ENCODE measurements at regions not wholly inside any gene's neighbourhood (a gene's known extent, or its start where the extent isn't known, plus 50 kb on each side); places are given as distances from the start of the nearest gene placed in this dataset.

DNA sequence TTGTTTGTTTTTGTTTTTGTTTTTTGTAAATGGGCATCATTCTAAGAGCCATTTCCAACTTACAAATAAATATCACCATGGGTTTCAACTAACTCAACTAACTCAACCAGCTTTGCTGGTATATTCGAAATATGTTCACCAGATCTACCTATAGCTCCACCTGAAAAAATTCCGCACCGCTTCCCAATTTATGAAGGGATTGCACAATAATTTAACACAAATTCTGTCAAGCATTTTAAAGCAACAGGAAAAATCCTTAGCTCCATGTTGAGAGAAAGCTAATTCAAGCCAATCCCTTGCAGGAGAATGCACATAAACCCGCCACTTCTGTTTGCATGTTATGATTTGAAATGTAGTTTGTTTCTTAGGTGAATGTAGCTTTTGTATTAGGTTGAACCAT is 417.8 kb downstream of the EFNB2 start:
- 87 to 97% methylated on average over 4 of the region's 4 CpGs for WGBS, 2 donors
- H3K36me3 ChIP-seq (ENCODE audit: control insufficient read depth in 1 of 2, insufficient read depth in 2 of 2, low read length in 1 of 2) = no peaks in the 10 kb centered on the region
- intact Hi-C loops (cut with DNase I) = no loop called here

DNA sequence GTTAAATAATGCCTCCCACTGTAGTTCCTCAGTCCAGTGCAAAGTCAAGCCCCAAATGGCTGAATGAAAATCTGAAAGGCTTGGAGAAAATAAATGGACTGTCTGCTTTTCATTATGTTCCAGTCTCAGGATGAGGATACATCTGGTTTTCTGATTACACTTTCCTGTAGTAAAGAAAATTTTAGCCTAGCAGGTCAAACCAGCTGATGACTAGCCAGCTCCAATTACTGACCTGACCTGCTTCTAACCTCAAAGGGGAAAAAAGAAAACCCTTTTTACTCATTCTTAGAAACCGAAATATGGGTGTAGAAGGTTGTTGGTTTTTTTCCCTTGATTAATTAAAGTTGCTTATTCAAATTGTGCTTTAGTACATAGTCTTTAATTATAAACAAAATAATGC is 418.4 kb downstream of the EFNB2 start:
- WGBS, 2 donors = 97 to 100% methylated on average over 1 of the region's 1 CpG
- Histone ChIP-seq H3K27ac (ENCODE audit: low read depth in 1 of 2, low read length in 2 of 2) (no peak overlapping the region), H3K36me3 (ENCODE audit: control insufficient read depth in 1 of 2, insufficient read depth in 2 of 2, low read length in 1 of 2) (no peaks in the 10 kb centered on the region), H3K27me3 (ENCODE audit: control insufficient read depth in 1 of 2, insufficient read depth in 2 of 2, low read length in 1 of 2) (no peaks in the 10 kb centered on the region), H3K4me3 (ENCODE audit: low read length in 2 of 2) (no peak overlapping the region), H3K4me1 (ENCODE audit: control insufficient read depth in 1 of 2, insufficient read depth in 2 of 2, low read length in 2 of 2) (no peaks in the 10 kb centered on the region), H3K9me3 (ENCODE audit: control insufficient read depth, low read length) (no peaks in the 10 kb centered on the region)
- DNase-seq (no peak), ATAC-seq (ENCODE audit: low FRiP score) (no peak)
- intact Hi-C loops (cut with DNase I) = no loop called here

More for the DNA sequence above, 417.8 kb downstream of the EFNB2 start:
- ATAC-seq (ENCODE audit: low FRiP score) = no peak
- no peaks in the 10 kb centered on the region for H3K9me3 ChIP-seq (ENCODE audit: control insufficient read depth, low read length)
- DNase-seq = no peak
- H3K4me3 ChIP-seq (ENCODE audit: low read length in 2 of 2) = no peak overlapping the region
- H3K4me1 ChIP-seq (ENCODE audit: control insufficient read depth in 1 of 2, insufficient read depth in 2 of 2, low read length in 2 of 2) = no peaks in the 10 kb centered on the region
- H3K27me3 ChIP-seq (ENCODE audit: control insufficient read depth in 1 of 2, insufficient read depth in 2 of 2, low read length in 1 of 2) = no peaks in the 10 kb centered on the region
- H3K27ac ChIP-seq (ENCODE audit: low read depth in 1 of 2, low read length in 2 of 2) = no peak overlapping the region

DNA sequence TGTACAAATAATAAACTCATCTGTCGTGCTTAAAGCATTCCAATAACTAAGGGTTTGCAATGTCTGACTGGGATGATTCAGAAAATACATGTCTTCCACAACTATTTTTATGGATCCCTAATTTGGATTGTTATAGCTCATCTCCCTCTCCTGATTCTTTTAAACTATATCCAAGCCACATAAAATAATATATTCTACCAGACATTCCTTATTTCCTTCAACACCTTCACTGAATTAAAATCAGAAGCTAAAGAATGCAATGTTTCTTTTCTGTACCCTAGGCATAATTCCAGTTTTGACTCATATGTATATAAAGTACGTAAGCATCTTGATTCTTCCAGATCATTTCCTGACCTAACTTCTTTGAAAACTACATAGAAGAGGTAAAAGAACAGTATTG is 420.4 kb downstream of the EFNB2 start:
- Histone ChIP-seq H3K4me1 (ENCODE audit: control insufficient read depth in 1 of 2, insufficient read depth in 2 of 2, low read length in 2 of 2) (no peaks in the 10 kb centered on the region), H3K36me3 (ENCODE audit: control insufficient read depth in 1 of 2, insufficient read depth in 2 of 2, low read length in 1 of 2) (no peaks in the 10 kb centered on the region), H3K27ac (ENCODE audit: low read depth in 1 of 2, low read length in 2 of 2) (no peak overlapping the region), H3K4me3 (ENCODE audit: low read length in 2 of 2) (no peak overlapping the region), H3K27me3 (ENCODE audit: control insufficient read depth in 1 of 2, insufficient read depth in 2 of 2, low read length in 1 of 2) (no peaks in the 10 kb centered on the region), H3K9me3 (ENCODE audit: control insufficient read depth, low read length) (no peaks in the 10 kb centered on the region)
- ATAC-seq (ENCODE audit: low FRiP score) (no peak), DNase-seq (no peak)
- intact Hi-C loops (cut with DNase I) = no loop called here
- WGBS, 2 donors = 91 to 93% methylated on average over 2 of the region's 2 CpGs

DNA sequence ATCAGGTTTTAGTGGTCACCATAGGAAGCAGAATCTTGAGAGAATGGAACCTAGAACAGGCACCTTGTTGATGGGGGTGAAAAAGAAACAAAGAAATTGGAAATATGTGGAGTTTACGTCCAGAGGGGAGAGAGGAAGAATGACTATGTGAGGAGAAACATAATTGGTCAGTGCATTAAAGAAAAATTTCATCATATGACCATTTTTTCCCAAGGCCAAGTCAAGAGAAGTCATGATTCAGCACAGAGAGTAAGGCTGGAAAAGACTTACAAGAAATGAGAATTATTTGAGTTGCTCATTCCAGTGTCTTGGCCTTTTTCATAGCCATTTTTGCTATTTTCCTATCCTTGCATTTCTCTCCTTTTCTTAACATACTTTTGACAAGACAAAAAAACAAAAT is 421.7 kb downstream of the EFNB2 start:
- Histone ChIP-seq H3K27ac (ENCODE audit: low read depth in 1 of 2, low read length in 2 of 2) (no peak overlapping the region), H3K36me3 (ENCODE audit: control insufficient read depth in 1 of 2, insufficient read depth in 2 of 2, low read length in 1 of 2) (no peaks in the 10 kb centered on the region), H3K9me3 (ENCODE audit: control insufficient read depth, low read length) (no peaks in the 10 kb centered on the region), H3K27me3 (ENCODE audit: control insufficient read depth in 1 of 2, insufficient read depth in 2 of 2, low read length in 1 of 2) (no peaks in the 10 kb centered on the region), H3K4me1 (ENCODE audit: control insufficient read depth in 1 of 2, insufficient read depth in 2 of 2, low read length in 2 of 2) (no peaks in the 10 kb centered on the region), H3K4me3 (ENCODE audit: low read length in 2 of 2) (no peak overlapping the region)
- 94 to 96% methylated on average over 1 of the region's 1 CpG for WGBS, 2 donors
- ATAC-seq (ENCODE audit: low FRiP score) (no peak), DNase-seq (no peak)
- intact Hi-C loops (cut with DNase I) = no loop called here

DNA sequence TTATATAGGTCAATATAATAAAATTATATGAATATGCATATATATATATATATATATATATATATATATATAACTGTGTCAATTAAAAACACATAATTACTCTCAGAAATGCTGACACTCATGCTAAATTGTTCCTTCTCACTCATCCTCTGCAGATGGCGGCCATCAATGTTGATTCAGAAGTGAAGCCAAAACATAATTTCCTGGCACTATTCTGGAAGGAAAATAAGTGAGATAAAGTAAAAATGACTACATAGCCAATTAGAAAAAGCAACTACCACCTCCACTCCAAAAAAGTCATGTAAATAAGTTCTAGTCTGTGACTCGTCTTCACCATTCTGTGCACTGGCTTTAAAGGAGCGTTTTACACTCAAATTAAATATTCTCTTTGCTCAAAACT is 423.3 kb downstream of the EFNB2 start:
- Histone ChIP-seq H3K9me3 (ENCODE audit: control insufficient read depth, low read length) (no peaks in the 10 kb centered on the region), H3K36me3 (ENCODE audit: control insufficient read depth in 1 of 2, insufficient read depth in 2 of 2, low read length in 1 of 2) (no peaks in the 10 kb centered on the region), H3K4me3 (ENCODE audit: low read length in 2 of 2) (no peak overlapping the region), H3K27ac (ENCODE audit: low read depth in 1 of 2, low read length in 2 of 2) (no peak overlapping the region), H3K4me1 (ENCODE audit: control insufficient read depth in 1 of 2, insufficient read depth in 2 of 2, low read length in 2 of 2) (no peaks in the 10 kb centered on the region), H3K27me3 (ENCODE audit: control insufficient read depth in 1 of 2, insufficient read depth in 2 of 2, low read length in 1 of 2) (no peaks in the 10 kb centered on the region)
- ATAC-seq (ENCODE audit: low FRiP score) (no peak), DNase-seq (no peak)
- intact Hi-C loops (cut with DNase I) = no loop called here
- 58 to 66% methylated on average over 3 of the region's 3 CpGs for WGBS, 2 donors

DNA sequence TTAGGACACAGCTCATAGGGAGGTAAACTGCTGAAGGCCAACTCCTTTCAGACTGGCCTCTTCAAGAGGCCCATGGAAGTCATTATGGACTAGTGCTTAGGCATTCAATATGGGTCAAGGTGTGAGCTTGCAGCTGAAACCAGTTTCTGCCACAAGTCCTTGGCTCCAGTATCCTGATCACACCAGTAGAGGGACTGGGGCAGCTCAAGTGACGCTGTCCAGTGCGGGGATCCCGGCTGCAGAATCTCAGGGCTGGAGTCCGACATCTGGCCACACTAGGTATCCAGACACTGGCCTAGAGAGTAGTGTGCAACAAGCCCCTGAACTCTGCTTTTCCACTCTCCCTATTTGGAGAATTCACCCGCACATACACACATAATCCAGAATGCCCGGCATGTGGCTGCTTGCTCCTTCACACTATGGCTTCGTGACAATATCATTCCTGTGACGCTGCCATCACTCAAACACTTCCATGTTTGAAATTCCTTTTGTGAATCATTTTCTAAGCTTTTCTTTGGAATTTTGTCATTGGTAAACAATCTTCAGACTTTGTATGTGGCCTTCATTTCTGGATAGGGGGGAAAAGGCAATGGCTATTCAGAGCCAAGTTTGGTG is 425.1 kb downstream of the EFNB2 start:
- 86 to 91% methylated on average over 8 of the region's 8 CpGs for WGBS, 2 donors
- ATAC-seq (ENCODE audit: low FRiP score) (no peak), DNase-seq (no peak)
- H3K27me3 ChIP-seq (ENCODE audit: control insufficient read depth in 1 of 2, insufficient read depth in 2 of 2, low read length in 1 of 2) = no peaks in the 10 kb centered on the region
- H3K4me3 ChIP-seq (ENCODE audit: low read length in 2 of 2) = no peak overlapping the region
- no peak overlapping the region for H3K27ac ChIP-seq (ENCODE audit: low read depth in 1 of 2, low read length in 2 of 2)
- H3K36me3 ChIP-seq (ENCODE audit: control insufficient read depth in 1 of 2, insufficient read depth in 2 of 2, low read length in 1 of 2) = no peaks in the 10 kb centered on the region
- H3K4me1 ChIP-seq (ENCODE audit: control insufficient read depth in 1 of 2, insufficient read depth in 2 of 2, low read length in 2 of 2) = no peaks in the 10 kb centered on the region
- H3K9me3 ChIP-seq (ENCODE audit: control insufficient read depth, low read length) = no peaks in the 10 kb centered on the region
- intact Hi-C loops (cut with DNase I) = no loop called here

DNA sequence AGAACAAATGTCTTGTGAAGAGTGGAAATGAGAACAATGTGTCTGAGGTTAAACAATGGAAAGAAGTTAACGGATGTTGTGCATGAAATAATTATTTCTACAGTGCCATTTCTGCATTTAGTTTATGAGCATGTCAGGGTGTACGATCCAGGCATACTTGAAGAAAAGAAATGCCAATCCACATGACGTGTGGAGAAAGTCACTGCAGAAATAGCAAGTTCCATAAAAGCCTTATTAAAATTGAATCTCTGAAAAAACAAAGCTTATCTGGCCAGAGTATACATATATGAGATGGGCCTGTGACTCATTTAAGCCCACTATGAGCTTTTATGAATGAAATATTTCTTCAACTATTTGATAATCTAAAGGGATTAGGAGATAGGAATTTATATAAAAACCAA is 426.1 kb downstream of the EFNB2 start:
- intact Hi-C loops (cut with DNase I) = no loop called here
- DNase-seq = no peak

DNA sequence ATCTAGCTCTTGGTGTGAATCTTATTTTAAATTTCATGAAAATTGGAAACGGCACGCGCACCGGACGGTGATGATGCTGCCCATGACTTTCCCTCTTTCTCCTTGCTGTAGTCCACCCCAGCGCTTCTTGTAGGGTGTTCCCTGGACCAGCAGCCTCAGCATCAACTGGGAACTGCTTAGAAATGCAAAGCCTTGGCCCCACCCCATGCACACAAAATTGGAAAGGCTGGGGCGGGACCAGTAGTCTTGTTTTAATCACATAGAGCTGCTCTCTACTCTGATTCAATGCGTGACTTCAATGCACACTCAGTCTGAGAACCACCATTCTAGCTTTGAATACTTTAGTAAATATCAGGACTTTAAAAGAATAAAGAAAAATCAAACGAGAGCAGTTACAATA is 427.1 kb downstream of the EFNB2 start:
- Histone ChIP-seq H3K36me3 (ENCODE audit: control insufficient read depth in 1 of 2, insufficient read depth in 2 of 2, low read length in 1 of 2) (no peaks in the 10 kb centered on the region), H3K27me3 (ENCODE audit: control insufficient read depth in 1 of 2, insufficient read depth in 2 of 2, low read length in 1 of 2) (no peaks in the 10 kb centered on the region), H3K4me3 (ENCODE audit: low read length in 2 of 2) (no peak overlapping the region), H3K9me3 (ENCODE audit: control insufficient read depth, low read length) (no peaks in the 10 kb centered on the region), H3K4me1 (ENCODE audit: control insufficient read depth in 1 of 2, insufficient read depth in 2 of 2, low read length in 2 of 2) (no peaks in the 10 kb centered on the region), H3K27ac (ENCODE audit: low read depth in 1 of 2, low read length in 2 of 2) (no peak overlapping the region)
- intact Hi-C loops (cut with DNase I) = no loop called here
- ATAC-seq (ENCODE audit: low FRiP score) (no peak), DNase-seq (no peak)
- WGBS, 2 donors = 93 to 95% methylated on average over 9 of the region's 9 CpGs

More for the DNA sequence above, 426.1 kb downstream of the EFNB2 start:
- no peaks in the 10 kb centered on the region for H3K36me3 ChIP-seq (ENCODE audit: control insufficient read depth in 1 of 2, insufficient read depth in 2 of 2, low read length in 1 of 2)
- no peaks in the 10 kb centered on the region for H3K4me1 ChIP-seq (ENCODE audit: control insufficient read depth in 1 of 2, insufficient read depth in 2 of 2, low read length in 2 of 2)
- H3K4me3 ChIP-seq (ENCODE audit: low read length in 2 of 2) = no peak overlapping the region
- no peak for ATAC-seq (ENCODE audit: low FRiP score)
- 23 to 25% methylated on average over 3 of the region's 3 CpGs for WGBS, 2 donors
- H3K9me3 ChIP-seq (ENCODE audit: control insufficient read depth, low read length) = no peaks in the 10 kb centered on the region
- H3K27ac ChIP-seq (ENCODE audit: low read depth in 1 of 2, low read length in 2 of 2) = no peak overlapping the region
- H3K27me3 ChIP-seq (ENCODE audit: control insufficient read depth in 1 of 2, insufficient read depth in 2 of 2, low read length in 1 of 2) = no peaks in the 10 kb centered on the region

DNA sequence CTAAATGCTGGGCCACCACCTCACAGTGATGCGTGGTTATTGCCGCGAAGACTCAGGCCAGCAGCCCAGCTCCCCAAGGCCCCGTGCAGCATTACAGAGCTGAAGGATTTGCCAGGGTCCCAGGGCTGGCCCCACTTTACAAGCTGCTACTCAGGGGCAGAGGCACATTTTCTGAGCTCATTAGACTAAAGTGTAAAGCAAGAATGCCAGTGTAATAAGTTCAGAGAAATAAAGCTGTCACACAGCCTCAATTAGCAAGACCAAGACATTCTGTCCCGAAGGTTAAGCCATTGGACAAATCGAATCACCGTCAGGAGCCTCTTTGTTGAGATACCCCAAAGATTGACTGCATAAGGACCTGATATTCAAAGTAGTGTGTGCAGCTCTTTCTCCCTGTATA is 428.4 kb downstream of the EFNB2 start:
- intact Hi-C loops (cut with DNase I) = no loop called here
- H3K27ac ChIP-seq (ENCODE audit: low read depth in 1 of 2, low read length in 2 of 2) = no peak overlapping the region

More for the DNA sequence above, 428.4 kb downstream of the EFNB2 start:
- DNase-seq = no peak
- Histone ChIP-seq H3K27me3 (ENCODE audit: control insufficient read depth in 1 of 2, insufficient read depth in 2 of 2, low read length in 1 of 2) (no peaks in the 10 kb centered on the region), H3K36me3 (ENCODE audit: control insufficient read depth in 1 of 2, insufficient read depth in 2 of 2, low read length in 1 of 2) (no peaks in the 10 kb centered on the region), H3K4me1 (ENCODE audit: control insufficient read depth in 1 of 2, insufficient read depth in 2 of 2, low read length in 2 of 2) (no peaks in the 10 kb centered on the region), H3K4me3 (ENCODE audit: low read length in 2 of 2) (no peak overlapping the region), H3K9me3 (ENCODE audit: control insufficient read depth, low read length) (no peaks in the 10 kb centered on the region)
- WGBS, 2 donors = 98% methylated on average over 7 of the region's 7 CpGs
- no peak for ATAC-seq (ENCODE audit: low FRiP score)

All from aorta (tissue), 5 donors.